SIG-M5 treated with dmso at 0.1 percent for 504 hours (cell line): ENCODE measurements at regions not wholly inside any gene's neighbourhood (a gene's known extent, or its start where the extent isn't known, plus 50 kb on each side); places are given as distances from the start of the nearest gene placed in this dataset.
A peak's percentile ranks its signal among the peaks of the same experiment; 100 is the strongest.

Source experiments
- DNase-seq: peaks from one replicate; lab custom pipeline; 2025; ENCODE audit not compliant: unreplicated experiment; lab: John Stamatoyannopoulos, UW

DNA sequence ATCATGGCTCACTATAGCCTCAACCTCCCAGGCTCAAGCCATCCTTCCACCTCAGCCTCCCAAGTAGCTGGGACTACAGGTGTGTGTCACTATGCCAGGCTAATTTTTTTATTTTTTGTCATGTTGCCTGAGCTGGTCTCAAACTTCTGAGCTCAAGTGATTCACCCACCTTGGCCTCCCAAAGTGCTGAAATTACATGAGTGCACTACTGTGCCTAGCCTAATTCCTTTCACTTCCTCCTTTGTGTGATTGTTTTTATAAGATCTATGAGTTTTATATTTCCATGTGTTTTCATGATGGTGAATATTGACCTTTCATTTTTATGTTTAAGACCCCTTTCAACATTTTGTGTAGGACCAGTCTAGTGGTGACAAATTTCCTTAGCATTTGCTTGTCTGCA, 55.2 kb upstream of the IL12B start:
- no peak for DNase-seq

DNA sequence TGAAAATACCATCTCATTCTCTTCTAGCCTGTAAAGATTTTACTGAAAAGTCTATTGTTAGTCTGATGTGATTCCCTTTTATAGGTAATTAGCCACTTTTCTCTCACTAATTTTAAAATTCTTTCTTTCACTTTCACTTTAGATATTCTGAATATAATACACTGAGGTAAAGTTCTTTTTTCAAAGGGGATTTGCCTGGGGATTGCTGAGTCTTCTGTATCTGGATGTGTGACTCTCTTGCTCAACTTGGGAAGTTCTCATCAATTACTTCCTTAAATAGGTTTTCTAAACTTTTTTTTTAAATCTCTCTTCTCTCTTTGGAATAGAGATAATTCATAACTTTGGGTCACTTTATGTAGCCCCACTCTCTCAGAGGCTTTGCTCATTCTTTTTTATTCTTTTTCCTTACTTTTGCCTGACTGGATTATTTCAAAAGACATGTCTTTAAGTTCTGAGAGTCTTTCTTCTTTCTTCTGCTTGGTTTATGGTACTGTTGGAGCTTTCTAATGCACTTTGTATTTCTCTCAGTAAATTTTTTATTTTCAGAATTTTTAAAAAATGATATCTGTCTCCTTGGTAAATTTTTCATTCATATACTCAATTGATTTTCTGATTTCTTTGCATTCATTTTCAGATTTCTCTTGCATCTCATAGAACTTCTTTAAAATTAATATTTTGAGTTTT, 55.9 kb upstream of the IL12B start:
- DNase-seq: peak; percentile 5

DNA sequence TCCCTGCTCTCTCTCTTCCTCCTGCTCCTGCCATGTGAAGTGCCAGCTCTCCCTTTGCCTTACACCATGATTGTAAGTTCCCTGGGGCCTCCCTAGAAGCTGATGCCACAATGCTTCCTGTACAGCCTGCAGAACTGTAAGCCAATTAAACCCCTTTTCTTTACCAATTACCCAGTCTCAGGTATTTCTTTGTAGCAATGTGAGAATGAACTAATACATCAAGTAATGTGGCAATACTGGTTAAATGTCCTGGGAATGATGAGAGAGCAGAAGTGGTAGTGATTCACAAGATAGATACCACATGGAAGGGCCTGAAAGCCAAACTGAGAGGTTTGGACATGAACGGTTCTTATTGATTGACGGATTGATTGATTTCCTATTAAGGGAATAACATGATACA, 62.6 kb upstream of the IL12B start:
- DNase-seq: no peak

DNA sequence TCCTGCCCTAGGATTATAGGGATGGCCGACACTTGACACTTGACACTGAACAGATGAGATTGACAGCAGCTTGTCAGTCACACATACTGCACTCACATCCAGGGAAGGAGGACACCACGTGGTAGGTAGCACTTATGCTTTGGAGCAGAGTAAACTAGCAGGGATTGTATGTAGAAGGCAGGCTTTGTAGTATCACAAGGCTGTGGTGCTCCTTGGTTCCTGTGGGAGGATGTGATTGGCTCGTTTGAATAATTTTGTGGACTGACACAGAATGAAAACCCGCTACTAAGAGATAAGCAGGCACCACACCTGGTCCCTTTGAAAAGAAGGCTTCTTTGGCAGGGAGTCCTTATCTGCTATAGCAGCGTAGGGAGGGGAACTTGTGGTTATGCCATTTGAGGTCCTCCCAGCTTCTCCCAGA, 63.6 kb upstream of the IL12B start:
- DNase-seq: no peak

DNA sequence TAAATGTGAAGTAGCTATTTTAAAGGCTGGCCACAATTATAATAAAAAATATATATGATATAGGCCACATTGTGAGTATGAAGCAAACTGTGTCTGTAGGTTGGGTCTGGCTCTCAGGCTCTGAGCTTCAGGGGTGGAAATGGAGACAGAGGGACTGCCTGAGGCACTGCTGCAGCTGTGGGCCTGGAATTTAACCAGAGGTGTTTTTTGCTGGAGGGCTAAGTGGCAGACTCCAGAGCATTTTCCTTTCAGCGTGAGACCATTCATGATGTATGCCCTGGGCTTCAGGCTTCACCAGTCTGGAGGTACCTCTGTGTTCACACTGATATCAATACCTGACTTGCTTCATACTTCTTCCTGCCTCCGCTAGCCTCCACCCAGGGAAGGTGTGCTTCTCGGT, 64.9 kb upstream of the IL12B start:
- no peak for DNase-seq

DNA sequence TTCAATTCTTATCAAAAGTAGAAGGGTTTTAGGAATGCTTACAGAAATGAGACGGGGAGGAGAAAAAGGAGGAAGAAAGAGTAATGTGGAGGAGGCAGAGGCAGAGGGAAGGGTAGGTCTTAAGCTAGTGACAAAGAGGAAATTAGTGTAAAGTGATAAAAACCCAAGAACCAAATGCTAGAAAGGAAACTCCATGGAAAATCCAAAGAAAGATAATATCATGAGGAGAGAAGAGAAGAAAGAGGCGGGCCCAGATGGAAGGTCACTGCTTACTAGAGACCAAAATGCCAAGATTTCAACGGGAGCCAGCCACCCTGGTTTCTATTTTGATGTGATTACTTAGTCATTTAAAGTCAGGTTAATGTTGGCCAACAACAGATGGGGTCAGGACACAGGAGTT, 68.6 kb upstream of the IL12B start:
- no peak for DNase-seq

DNA sequence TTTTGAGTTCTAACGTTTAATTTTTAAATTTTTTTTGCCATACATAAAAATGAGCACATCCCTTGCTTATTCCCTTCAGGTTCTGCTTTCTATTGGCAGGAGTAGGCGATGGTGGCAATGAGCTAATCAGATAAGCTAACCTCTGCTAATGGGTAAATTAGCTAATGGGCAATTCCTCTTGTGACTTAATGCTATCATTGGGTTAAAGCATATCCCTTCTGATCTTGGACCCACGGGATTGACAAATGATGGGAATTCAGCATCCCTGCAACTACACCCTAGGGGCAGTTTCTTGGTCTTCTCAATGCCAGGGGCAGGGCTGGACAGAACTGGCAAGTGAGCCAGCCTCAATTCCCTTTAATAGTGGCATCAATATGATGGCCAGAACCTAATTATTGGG, 70.2 kb upstream of the IL12B start:
- DNase-seq: no peak

DNA sequence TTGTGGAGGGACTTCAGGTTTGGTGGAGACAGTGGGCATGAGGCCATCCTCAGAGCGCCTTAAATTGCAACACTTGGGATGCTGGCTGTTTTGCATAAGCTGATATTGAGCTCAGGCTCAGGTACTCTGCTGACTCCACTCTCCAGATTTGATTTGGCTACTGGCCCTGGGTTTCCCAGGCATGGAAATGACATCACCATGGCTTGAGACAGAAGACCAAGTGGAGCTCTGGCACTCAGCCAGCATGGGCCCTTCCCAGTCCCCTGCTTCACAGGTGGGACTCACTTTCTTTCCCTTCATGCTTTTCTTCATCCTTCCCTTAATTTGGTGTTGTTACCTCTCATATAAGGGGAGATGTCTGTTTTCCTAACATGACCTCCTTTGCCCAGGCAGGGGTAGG, 72.0 kb upstream of the IL12B start:
- no peak for DNase-seq

DNA sequence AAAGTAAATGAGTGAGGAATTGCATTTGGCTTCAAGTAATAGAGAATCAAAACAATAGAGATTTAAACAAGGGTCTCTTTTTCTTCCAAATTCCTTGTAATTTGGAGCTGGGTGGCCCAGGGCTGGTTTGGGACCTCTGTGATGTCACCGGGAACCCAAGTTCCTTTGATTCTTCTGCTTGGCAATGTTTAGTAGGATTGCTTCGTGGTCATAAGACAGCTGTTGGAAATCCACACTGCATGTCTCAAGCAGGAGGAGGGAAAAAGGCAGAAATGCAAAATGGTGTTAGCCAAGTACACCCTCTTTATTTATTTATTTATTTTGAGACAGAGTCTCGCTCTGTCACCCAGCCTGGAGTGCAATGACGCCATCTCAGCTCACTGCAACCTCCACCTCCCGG, 72.6 kb upstream of the IL12B start:
- no peak for DNase-seq

DNA sequence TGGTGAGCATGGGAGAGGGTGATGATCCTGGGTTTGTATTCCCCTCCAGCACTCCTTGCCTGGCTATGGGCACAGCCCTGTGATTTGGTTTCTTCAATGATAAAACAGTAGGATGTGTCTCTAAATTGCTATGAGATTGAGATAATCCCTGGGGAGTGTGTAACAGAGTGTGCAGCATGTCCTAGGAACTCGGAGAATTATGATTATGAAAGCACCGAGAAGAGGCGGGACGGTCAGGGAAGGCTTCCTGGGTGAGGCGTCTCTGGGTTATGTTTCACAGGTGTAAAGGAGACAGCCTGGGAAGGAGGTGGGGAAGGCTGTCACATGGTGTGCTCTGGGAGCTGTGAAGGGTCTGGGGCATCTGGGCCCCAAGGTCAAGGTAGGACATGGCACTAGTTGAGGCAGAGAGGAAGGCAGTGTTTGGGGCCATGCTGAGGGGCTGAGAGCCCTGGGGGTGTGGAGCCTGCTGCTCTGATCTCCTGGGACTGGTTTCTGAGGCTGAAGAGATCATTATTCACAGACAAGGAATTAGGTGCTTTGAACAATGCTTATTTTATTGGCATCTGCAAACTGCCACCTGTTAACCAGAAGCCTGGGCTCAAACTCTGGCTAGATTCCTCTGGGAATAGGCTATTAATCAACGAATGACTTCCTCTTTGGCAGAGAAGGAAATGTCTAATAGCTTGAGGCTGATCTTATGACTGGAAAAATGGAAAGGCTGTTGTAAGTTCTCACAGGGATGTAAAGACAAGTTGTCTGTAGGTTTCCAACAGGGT, 73.8 kb upstream of the IL12B start:
- DNase-seq: no peak

DNA sequence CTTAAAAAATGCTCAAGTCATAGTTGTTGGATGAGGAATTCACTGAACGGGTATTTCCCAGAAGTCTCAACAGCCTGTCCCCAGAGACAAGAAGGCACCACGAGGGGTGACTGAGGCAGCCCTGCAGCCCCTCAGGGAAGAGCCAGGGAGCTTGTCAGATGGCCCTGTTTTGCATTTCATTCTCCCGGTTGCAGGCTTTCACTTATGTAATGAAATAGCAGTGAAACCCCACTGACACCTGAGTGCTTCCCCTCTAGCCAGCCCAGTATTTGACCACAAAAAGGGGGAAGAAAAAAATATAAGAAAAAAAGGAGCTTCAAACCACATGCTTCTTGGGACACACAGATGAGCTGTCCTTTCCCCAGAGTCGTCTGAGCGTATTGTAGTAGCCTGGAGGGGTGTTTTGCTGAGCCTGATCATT, 75.3 kb upstream of the IL12B start:
- DNase-seq: peak; percentile 75

DNA sequence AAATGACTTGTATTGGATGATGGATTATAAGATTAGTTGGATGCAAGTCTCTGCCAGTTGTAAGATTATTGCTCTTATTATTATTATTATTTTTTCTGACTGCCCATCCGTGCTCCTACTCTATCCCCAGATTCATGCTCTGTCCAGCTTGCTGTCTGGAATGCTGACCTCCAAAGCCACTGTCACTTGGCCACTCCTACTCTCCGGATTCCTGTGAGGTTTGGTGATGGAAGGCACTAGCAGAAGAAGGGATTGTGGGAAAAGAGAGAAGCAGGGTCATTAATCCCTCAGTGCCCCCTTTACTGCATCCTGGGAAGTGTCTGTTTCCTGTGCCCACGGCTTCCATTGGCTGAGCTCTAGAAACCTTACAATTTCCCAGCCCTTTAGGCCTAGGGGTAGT, 76.3 kb upstream of the IL12B start:
- DNase-seq: no peak

DNA sequence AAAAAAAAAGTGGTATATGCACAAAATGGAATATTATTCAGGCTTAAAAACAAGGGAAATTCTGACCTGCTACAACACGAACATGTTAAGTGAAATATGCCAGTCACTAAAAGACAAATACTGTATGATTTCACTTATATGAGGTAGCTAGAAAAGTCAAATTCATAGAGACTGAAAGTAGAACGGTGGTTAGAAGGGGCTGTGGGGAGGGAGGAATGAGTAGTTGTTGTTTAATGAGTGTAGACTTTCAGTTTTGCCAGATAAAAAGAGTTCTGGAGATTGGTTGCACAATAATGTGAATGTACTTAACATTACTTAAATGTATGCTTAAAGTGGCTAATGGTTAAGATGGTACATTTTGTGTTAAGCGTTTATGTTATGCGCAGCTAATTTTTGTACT, 79.5 kb upstream of the IL12B start:
- no peak for DNase-seq

DNA sequence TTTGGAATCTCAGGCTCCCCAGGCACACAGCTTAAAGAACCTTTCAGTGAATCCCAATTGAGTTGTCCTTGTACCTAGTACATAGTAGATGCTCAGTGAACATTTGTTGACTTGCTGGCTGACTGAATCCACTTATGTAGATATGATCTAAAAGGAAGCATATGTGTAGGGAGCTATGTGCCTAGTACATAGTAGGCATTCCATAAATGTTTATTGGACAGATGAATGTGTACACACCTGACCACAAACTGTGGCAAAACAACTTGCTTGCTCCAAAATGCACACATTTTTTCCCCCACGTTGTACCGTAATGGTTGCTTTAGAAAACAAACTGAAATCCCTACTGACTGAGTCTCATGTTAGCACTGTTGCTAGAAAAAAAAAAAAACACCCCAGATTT, 80.2 kb upstream of the IL12B start:
- DNase-seq: no peak

DNA sequence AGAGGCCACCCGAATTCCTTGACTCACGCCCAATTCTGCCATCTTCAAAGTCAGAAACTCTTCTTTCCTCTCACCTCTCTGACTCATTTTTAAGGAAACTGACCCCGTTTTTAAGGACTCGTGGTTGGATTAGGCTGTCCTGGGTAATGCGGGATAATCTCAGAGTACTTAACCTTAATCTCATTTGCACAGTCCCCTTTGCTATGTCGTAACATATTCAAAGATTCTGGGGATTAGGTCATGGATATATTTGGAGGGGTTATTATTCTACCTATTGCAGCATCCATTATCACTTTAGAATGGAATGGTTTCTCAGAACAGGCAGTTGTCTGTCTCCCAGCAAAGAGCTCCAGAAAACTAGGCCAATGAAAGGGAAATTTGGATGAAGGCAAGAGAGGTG, 80.8 kb upstream of the IL12B start:
- DNase-seq: no peak

DNA sequence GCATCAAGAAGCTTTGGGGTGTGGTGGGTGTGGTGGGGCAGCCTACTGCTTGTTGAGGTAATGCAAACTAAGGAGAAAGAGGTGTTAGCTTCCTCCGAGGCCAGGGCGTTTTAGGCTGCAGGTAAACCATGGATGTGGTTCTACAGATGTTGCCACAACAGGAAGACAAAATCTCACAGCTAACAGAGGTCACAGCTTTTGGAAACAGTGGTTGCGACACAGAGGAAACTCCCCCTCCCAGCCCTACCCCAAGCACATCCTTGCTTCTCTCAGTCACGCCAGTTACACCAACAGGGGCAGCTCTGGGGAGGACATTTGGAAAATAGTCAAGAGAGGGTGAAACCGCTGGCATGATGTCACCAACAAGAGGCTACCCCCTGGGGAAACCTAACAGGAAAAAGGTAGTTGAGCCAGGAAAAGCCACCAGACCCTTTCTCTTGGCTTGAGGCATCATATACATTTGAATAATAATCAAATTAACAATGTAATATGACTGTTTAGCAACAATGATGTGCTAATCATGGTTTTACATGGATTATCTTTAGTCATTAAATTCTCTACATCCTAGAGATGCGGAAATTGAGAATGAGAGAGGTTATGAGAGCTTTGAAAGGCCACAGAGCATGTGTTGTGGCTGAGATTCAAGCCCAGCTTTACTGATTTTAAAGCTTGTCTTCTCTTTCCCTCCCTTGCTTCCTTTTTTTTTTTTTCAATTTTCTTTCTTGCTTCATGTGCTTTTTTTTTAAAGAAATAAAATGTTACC, 82.2 kb upstream of the IL12B start:
- DNase-seq: peak; percentile 88

DNA sequence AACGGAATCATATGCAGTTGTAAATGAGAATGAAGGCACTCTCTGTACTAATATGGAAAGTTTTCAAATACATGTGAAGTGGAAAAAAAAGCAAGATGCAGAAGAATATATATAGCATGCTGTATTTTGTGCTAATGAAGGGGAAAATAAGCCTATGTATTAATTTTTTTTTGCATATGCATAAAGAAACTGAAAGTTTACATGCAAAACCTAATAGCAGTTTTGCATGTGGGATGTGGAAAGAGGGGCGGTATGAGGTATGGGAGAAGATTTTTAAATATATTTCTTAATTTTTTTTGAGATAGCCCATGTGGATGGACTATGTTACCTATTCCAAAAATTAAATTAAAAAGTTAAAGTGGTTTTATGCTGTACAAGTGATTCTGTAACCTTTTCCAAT, 83.7 kb upstream of the IL12B start:
- no peak for DNase-seq

DNA sequence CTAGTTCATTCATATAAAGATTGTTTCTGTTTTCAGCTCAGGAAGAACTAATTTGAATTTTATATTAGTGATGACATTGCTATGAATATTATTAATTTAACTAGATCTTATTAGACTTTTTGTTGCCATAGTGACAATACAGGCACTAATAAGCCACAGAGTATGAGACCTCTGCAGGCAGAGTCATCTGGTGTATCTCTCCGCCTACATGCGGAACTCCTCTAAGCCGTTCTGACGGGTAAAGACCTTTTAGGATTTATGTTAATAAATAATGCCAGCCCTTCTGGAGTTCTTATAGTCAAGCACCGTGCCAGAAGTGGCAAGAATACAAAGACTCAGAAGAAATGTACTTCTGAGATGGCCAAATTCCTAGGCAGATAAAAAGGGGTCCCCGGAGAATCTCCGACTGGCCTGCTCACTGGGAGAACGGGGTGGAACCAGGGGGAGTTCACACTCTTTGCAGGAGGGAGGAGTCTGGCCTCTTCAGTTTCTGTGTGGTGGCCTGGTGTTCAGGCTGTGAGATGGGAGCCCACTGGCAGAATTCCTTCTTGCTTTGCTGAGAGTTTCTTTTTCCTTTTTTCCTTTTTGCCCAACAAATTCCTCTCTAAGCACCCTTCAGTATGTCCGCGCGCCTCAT, 85.1 kb upstream of the IL12B start:
- no peak for DNase-seq

DNA sequence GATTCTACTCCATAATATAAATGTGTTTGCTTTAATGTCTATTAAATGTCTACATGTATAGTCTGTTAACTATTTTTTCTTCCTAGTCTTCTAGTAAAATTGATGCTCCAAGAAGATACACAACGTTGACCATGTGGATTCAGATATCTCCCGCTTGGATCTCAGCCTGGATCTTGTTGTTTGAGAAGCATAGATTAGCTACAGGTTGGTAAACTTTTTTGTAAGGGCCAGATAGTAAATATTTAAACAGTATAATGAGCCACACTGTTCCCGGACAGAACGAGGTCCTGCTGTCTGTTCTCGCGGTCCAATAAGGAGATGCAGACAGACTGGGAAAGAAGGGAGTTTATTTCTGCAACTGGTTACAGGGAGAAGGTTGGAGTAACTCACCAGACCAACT, 86.2 kb upstream of the IL12B start:
- DNase-seq: no peak

DNA sequence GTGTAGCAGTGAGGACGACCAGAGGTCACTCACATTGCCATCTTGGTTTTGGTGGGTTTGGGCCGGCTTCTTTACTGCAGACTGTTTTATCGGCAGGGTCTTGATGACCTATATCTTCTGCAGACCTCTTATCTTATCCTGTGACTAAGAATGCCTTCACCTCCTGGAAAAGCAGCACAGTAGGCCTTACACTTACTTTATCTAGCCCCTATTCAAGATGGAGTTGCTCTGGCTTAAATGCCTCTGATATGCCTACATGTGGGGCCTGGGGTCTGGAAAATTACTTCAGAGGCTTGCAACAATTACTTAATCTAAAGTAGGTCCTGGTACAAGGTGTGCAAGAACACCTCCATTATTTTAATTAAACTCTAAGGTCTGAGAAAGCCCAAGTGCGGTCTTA, 86.9 kb upstream of the IL12B start:
- no peak for DNase-seq

DNA sequence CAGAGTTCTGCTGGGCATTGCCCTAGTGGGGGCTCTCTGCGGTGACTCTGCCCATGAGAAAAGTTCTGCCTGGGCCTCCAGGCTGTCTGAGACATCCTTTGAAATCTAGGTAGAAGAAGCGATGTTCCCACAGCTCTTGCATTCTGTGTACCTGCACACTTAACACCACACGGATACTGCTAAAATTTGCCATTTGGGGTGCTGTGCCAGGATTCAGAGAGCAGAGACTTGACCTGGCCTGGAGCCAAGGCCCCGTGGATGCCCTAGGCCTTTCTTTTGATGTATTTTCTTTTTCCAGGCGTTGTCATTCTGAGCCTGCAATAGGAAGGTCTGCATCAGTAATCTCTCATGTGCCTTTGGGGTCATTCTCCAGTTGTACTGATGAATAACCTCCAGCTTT, 89.3 kb upstream of the IL12B start:
- DNase-seq: no peak

DNA sequence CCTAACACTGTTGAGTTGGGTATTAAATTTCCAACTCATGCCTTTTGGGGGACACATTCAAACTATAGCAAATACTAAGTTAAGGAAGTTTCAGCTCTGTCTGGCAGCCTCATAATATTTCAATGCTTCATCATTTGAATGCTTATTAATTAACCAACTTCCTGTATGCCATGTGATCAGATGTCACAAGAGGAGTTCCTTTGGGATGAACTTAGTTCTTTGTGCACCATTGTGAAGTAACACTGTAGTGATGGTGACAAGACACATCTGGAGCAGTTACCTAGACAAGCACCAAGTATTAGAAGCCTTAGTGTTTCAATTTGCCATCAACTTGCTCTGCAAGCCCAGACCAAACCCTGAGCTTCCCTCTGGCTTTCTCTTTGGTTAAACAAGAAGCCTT, 90.7 kb upstream of the IL12B start:
- DNase-seq: no peak
